Amygdala (tissue), 56 donors: ENCODE measurements at regions not wholly inside any gene's neighbourhood (a gene's known extent, or its start where the extent isn't known, plus 50 kb on each side); places are given as distances from the start of the nearest gene placed in this dataset.
A peak's percentile ranks its signal among the peaks of the same experiment; 100 is the strongest.

Source experiments
- DNase-seq, 56 donors: peaks; one replicate each; lab custom pipeline; 2025; lab: John Stamatoyannopoulos, UW

- no peak for DNase-seq
These were observed 137.9 kb downstream of the SLC4A3 start for GRCh38 chr2:219765231-219765911.

- DNase-seq = no peak
These were observed 139.2 kb downstream of the SLC4A3 start for GRCh38 chr2:219766658-219767057.

DNA sequence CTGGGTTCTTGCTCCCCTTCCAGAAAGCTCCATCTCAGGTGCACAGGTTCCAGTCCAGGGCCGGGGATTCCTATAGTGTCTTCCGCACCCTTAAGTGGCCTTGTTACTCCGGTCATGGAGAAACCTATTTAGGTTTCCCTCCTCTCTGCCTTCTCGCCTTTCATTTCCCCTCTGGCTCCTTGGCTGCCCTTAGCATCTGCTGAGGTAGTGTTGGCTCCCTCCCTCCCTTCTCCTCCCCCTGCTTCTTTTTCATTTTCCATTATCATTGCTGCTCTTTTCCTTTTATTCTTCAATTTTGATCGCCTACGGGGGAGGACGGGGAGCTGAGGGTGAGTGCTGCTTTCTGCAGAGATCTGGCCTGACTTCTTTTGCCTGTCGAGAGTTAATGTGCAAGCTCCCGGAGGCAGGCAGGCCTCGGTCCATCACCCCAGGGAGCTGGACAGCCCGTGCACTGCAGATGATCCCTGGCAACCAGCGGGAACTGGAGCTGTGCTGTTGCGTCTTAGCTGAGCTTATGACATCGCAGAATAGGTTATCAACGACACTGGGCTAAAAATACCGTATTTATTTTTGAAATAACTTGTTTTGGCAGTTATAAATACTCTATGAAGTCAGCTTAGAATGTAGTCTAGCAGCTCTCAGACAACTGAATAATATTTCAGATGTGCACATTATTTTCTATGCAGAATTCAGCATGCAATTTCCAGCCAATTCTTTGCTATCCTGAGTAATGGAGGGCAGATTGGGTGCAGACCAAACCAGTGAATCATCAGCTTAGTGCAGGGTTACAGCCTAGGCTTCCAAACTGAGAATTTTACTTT lies 141.9 kb downstream of the SLC4A3 start:
- peak in 6 of 56 donors; percentile 2 to 25 (median 3) for DNase-seq

- DNase-seq = no peak
These were observed 144.7 kb downstream of the SLC4A3 start for GRCh38 chr2:219772103-219772635.

DNA sequence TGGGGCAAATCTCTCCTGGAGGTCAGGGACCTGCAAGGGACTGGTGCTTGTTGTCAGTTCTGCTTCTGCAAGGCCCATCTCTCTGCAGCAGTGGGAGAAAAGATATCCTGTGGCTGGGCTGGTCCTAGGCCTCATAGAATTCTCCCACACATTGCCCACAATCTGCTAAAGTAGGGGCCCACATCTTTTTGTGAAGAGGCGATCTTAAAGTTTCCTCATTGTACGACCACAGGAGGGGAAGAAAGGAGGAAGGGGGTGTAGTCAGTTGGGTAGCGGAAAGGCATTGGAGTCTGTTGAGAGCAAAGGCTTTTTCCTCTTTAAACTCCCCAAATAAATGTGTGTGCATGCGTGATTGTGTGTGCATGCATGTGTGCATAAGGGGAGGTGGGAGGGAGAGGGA lies 145.3 kb downstream of the SLC4A3 start:
- no peak for DNase-seq

- no peak for DNase-seq
These were observed 148.1 kb downstream of the SLC4A3 start for GRCh38 chr2:219775506-219775905.

- no peak for DNase-seq
These were observed 150.0 kb downstream of the SLC4A3 start for GRCh38 chr2:219777388-219777787.

- no peak for DNase-seq
These were observed 150.8 kb downstream of the SLC4A3 start for GRCh38 chr2:219778189-219778588.

GRCh38 chr2:219782737-219783348 lies 155.4 kb downstream of the SLC4A3 start:
- peak in 2 of 56 donors; percentile 2 to 5 for DNase-seq

GRCh38 chr2:219783359-219783975 lies 156.0 kb downstream of the SLC4A3 start:
- no peak for DNase-seq

- no peak for DNase-seq
These were observed 156.7 kb downstream of the SLC4A3 start for GRCh38 chr2:219784178-219784577.

GRCh38 chr2:219789476-219789875 lies 162.0 kb downstream of the SLC4A3 start:
- peak in 1 of 56 donors; percentile 3 for DNase-seq

- DNase-seq = no peak
These were observed 165.0 kb downstream of the SLC4A3 start for GRCh38 chr2:219792446-219792845.

DNA sequence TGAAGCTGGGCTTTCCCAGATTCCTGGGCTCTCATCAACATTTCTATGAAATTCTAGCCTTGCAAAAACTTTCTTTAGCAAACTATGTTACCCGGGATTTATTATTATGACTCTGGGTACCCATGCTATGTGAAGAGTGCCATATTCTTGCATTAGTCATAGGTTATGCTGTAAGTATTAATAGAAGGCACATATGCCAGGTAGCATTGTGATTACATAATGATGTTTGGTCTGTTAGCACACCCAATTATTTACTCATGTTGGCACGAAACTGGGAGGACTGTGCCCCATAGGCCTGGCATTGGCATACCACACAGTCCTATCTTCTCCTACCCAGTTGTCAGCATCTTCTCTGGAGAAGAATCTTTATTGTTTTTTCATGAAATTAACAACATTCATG lies 171.0 kb downstream of the SLC4A3 start:
- no peak for DNase-seq

GRCh38 chr2:219803294-219803693 lies 175.9 kb downstream of the SLC4A3 start:
- no peak for DNase-seq

DNA sequence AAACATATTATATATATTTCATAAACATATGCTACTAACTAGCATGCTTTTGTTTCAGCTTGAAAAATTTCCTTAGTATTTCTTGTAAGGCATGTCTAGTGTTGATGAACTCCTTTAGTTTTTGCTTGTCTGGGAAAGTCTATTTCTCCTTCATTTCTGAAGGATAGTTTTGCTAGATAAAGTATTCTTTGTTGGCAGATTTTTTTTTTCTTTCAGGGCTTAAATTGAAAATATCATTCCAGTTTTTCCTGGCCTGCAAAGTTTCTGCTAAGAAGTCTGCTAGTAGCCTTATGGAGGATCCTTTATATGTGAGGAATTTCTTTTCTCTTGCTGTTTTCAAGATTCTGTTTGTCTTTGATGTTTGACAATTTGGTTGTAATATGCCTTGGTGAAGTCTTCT lies 183.5 kb downstream of the SLC4A3 start:
- DNase-seq = no peak

DNA sequence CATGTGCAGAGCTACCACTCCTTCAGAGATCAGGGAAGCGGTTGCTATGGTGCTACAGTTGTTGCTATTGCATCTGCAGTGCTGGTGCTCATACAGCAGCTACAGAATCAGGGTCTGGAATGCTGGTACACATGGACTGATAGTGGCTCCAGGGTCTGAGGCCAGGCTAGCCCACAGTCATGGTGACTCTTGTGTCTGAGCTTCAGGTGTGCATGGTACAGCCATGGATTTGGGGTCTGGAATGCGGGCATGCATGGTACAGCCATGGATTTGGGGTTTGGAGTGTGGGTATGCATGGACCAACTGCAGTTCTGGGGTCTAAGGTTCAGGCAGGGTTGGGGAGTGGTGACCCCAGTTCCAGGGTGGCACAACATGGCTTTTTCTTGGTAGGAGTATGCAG lies 185.2 kb downstream of the SLC4A3 start:
- no peak for DNase-seq

GRCh38 chr2:219820767-219821166 lies 193.3 kb downstream of the SLC4A3 start:
- no peak for DNase-seq

GRCh38 chr2:219823574-219823973 lies 196.1 kb downstream of the SLC4A3 start:
- DNase-seq = no peak

DNA sequence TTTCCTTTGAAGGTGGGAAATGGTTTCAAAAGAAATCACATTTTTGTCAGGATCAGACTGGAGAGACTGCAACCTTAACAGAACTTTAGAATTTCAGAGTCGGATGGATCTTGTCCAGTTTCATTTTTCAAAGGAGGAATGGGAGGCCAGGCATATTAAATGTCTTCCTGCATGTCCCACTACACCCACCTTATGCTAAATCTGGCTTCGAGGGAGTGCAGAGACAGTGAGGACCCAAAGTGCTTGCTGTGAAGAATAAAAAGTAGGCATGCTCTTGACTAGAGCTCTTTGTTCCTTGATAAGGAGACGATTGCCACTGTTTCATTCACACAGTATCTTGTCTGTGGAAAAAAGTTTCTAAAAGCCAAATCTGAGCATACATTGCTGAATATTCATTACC lies 197.6 kb downstream of the SLC4A3 start:
- DNase-seq = peak in 1 of 56 donors; percentile 5

DNA sequence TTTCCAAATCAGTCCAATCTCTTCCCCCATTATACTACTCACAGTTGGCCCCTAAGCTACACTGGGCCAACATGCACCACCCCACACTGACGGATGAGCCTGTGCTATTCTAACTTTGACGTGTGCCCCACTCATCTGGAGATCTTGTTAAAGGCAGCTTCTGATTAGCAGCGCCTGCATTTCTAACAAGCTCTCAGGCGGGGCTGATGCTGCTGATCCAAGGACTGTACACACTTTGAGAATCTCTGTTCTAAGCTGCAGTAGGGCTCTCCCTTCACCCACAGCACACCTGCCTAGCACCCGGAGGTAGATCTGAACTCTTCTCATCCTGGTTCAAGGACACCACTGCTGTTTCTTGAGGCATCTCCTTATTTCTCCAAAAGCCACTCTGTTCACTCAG lies 200.7 kb downstream of the SLC4A3 start:
- no peak for DNase-seq
